Occipital lobe (tissue), 1 donor: ENCODE measurements at regions not wholly inside any gene's neighbourhood (a gene's known extent, or its start where the extent isn't known, plus 50 kb on each side); places are given as distances from the start of the nearest gene placed in this dataset.

ENCODE experiments used
- DNase-seq: peaks from one replicate; lab custom pipeline; 2025; lab: John Stamatoyannopoulos, UW

DNA sequence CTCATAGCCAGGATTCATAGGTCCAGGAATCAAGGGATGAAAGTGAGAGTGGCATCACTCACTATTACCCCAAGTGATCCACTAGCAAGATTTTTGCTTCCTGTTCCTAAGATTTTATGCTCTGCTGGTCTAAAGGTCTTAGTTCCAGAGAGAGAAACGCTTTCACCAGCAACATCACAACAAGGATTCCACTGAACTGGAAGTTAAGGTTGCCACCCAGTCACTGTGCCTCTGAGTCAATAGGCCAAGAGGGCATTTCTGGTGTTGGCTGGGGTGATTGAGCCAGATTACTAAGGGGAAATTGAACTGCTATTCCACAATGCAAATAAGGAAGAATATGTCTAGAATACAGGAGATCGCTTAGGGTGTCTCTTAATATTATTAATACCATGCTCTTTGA lies 142.5 kb upstream of the ARID2 start:
- DNase-seq: no peak

DNA sequence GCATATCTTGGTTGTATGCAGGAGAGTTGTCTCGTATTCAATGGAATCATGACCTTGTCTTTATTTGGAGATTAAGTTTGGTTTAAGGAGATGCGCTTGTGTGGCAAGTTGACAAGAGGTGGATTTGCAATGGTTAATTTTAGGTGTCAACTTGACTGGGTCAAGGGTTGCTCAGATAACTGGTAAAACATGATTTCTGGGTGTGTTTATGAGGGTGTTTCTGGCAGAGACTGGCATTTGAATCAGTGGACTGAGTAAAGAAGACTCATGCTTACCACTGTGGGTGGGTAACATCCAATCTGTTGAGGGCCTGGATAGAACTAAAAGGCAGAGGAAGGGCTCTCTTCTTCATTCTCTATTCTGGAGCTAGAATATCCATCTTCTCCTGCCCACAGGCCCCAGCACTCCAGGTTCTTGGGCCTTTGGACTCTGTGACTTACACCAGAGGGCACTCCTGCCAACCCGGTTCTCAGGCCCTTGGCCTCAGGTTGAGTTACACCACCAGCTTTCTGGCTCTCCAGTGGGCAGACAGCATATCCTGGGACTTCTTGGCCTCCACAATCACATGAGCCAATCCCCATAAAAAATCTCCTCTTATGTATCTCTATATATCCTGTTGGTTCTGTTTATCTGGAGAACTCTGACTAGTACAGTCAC lies 141.5 kb upstream of the ARID2 start:
- no peak for DNase-seq

DNA sequence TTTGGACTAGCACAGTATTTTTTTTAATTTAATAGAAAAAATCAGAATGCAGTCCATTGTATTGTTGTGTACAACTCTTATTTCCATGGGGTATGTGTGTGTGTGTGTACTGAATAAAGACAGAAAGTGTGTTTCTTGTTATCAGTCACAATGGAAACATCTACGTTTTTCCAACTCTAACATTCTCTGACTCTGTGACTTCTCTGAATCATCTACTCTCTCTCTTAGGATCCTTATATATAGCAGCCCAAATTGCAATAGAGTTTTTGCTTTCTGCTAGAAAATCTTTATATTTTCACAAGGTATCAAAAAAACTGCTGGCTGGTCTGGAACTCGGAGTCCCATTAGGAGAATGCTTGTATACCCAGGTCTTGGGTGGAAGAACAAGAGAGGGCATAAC lies 138.9 kb upstream of the ARID2 start:
- no peak for DNase-seq

DNA sequence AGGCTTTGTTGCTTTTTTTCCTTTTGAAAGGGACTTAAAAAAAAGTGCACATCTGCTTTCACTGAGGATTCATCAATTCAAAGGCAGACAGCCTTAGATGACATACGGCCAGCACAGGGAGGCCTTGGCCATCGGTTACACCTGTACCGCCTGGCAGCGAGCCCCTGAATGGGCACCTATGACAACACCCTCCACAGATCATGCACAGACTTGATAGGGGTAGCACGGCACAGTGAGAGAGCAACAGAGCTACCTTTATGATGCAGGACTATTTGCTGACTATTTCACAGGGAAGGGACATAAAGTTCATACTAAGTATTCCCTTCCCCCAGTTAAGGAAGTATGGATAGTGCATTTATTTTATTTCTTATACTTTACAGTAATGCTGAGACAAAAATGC lies 137.9 kb upstream of the ARID2 start:
- no peak for DNase-seq

DNA sequence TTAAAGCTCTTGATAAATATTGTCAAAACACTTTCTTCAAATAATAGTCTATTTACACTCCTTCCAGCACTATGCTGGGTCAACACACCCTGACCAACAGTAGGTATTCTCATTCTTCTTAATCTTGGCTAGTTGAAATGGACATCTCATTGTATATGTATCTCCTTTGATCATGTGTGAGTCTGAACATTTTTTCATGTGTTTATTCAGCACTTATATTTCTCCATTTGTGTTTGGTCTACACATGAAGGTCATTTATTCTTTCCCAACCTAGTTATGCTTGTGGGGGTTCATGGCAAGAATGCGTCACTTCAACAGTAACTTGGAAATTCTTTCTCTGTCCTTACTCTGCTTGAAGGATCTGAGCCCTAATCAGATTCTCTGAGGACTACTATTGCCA lies 133.1 kb upstream of the ARID2 start:
- no peak for DNase-seq

DNA sequence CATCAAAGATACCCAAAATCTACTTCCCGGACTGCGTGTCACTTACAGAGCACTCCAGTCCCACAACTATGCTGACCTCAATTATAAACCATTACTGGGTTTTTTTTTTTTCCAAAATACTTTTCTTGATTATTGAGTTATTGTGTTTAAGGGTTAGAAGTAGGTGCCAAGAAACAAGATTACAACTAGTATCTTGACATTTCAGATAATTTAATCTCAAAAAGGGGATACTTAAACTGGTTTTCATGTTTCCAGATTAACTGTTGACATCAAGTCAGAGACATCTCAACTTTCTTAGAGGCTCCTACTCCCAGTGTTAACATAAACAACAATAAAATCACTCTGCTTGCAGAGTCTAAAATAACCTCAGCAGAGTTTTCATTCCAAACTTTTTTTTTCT lies 131.2 kb upstream of the ARID2 start:
- no peak for DNase-seq

DNA sequence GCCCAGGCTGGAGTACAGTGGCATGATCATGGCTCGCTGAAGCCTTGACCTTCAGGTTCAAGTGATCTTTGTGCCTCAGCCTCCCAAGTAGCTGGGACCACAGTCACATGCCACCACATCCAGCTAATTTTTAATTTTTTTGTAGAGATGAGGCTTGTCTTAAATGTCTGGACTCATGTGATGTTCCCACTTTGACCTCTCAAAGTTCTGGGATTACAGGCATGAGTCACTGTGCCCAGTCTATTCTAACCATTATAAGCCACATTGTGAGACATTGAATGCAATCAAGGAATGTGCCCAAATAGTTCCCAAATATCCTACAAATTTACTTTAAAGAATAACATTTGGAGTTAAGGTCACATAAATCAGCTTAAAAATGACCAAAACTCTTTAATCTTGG lies 130.7 kb upstream of the ARID2 start:
- DNase-seq: no peak

DNA sequence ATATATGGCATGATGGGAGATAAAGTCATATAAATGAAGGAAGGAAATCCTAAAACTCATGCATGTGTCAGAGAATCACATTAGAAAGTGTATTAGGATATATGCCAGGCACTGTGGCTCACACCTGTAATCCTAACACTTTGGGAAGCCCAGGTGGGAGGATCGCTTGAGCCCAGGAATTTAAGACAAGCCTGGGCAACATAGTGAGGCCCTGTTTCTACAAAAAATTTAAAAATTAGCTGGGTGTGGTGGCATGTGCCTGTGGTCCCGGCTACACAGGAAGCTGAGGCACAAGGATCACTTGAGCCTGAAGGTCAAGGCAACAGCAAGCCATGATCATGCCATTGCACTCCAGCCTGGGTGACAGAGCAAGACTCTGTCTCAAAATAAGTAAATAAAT lies 130.3 kb upstream of the ARID2 start:
- no peak for DNase-seq

DNA sequence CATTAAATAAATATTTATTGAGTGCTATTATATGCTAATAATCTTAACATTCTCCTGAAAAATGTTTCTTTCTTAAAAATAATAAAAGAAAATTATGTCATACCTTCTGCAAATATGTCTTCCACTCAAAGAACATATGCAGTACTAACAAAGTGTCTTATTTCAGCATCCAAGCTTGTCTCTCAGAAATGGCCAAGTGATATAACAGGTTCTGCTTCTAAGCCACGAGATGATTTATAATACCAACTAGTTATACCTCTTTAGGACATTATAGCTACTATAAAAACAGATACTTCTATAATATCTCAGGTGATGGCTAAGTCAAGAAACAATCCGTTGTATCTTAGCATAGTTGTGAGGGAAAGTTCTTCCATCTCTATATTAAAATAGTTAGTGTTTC lies 128.1 kb upstream of the ARID2 start:
- DNase-seq: no peak

DNA sequence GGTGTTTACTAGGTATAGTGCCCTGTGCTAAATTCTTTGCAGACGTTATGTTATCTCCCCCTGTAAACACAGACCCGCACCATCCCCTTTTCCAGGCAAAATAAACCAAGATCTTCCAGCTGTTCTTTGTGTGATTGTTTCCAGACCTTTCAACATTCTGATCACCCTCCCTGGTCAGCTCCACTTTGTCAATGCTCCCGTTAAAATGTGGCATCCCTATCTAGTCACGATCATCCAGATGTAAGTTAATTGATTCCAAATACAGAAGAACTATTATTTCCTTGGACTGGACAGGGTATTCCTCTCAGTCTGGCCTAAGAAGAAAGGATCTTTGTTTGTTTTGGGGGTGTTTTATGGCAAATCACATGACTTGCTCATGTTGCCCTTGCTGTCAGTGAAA lies 127.6 kb upstream of the ARID2 start:
- DNase-seq: no peak

DNA sequence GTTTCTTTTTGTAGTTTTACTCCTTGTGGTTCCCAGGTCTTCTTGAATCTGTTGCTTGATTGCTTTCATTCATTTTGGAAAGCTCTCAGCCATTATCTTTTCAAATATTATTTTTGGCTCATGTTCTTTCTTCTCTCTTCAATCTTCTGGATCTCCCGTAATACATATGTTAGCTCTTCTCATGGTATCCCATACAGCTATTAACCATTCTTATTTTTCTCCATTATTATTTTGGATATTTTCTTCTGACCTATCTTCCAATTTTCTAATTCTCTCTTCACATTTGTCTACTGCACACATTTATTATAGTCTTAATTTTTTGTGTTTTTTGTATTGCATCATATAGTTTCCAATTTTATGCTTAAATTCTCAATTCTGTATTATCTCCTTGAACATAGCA lies 123.9 kb upstream of the ARID2 start:
- DNase-seq: no peak

DNA sequence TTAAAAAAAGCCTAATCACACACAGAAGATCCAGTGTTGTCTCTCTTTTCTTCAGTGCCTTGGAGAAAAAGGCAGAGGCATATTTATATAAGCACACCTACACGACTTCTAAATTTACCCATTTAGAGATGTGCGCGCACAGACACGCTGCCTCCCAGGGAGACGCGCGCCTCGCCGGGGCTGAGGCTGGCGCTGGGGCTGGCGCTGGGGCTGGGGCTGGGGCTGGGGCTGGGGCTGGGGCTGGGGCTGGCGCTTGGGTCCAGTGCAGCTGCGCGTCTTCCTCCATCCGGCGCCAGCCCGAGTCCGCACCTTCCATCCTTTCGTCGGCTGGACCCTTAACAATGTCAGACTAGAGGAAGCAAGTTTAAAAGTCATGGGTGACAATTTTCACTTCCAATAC lies 118.4 kb upstream of the ARID2 start:
- peak; percentile 28 for DNase-seq

DNA sequence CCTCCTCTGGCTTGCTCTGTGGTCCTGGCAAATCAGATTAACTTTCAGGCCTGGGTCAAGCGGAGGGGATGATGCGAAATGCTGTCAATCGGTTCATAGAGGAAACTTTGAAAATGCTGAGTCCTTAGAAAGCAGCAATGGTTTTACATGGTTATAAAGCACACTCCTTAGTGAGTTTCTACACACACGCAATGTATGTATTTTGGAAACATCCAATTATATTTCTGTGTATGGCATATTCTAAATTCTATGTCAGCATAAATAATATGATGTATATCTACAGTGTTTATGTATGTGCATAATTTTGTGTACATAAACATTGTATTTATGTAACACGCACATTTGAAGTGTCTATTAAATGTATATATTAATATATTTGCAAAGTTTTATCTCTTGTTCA lies 118.0 kb upstream of the ARID2 start:
- no peak for DNase-seq

DNA sequence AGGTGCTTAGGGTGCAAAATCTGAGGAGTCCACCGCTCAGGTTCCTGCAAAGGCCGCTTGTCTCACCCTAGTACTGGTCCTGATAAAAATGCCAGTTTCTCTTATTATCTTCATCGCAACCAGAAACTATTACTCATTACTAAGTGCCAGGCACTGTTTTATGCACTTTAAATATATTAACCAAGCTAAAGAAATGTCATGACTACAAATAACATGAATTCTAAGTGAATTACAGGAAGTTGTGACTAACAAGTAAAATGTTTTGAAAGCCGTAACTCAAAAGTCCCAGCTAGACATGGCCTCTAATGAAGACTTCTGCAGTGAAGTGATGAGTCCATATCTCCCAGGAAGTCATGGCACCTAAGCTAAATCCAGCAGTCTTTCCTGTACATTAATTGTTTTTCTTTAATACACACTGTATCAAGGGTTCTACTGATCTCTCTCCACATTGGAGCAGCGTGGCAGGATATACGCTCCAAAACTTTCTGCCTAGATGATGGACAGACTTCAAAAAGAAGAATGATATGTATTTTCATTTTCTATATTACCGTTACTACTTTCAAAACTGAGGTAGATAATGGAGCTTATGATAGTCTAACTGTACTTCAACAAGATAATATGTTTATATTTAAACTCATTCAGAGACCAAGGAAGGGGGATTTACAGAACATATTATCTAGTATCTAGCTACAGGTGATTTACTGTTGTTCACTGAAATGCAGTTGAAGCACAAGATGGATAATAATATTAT lies 117.3 kb upstream of the ARID2 start:
- no peak for DNase-seq

DNA sequence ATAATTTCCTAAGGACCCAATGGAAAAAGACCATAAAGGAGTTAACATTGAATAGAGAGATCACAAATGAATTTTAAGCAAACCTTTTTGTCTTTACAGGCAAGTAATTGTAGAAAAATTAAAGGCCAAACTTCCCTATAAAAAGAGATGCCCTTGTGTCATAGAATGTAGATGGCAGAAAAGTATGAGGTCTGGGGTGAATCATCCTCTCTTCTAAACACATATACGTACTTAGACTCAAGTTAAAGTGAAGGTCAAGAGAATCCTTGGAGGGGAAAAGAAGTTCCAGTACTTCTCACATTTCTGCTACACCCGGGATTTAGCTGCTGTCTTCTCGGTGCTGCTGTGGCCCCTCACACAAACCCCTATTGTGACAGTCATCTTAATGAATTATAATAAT lies 116.2 kb upstream of the ARID2 start:
- DNase-seq: no peak

DNA sequence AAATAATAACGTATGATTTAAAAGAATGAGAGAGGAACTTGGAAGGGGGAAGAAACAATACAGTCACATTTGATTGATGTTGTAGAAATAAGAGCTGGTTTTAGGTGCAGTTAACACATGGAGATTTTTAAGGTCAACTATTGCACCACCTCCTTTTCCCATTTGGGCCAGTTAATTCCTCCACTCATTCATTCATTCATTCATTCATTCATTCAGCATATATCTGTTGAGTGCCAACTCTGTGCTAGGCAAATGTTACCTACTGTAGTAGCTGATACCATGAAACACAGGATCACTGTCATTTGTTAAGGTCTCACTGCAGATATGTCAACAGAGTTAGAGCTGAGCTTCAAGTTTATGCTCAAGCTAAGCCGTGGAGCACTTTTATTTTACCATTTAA lies 115.7 kb upstream of the ARID2 start:
- DNase-seq: no peak

DNA sequence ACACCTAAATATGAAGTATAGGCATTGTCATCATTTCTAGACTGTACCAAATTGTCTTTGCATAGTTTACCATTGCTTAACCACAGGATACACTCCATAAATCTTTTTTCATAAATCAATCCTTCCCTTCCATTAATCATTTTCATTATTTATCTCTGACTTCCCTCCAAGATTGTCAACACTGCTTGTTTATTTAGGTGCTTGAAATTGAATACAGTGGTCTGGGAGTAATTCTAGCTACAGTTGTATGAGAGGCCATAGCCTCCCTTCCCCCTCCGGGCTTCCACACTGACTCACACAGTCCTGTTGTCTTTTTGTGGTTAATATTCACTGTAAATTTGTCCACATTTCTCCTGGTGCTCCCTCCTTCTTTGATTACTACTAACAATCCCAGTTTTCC lies 114.2 kb upstream of the ARID2 start:
- no peak for DNase-seq

DNA sequence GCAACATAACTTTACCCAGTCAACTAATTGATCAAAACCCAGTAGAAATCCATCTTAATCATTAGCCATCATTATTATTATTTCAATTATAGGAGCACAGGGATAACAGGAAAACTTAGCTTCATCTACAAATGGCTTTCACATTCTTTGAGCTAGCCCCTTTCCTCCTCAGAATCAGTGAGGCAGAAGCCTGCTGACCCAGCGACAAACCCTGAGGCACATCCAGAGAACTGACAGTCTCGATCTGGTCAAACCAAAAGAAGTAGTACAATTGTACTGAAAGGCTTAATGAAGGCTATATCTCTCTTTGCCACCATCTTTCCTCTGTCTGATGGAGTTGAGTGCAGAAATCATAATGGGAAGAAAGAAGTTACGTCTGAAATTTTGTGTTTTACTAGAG lies 109.8 kb upstream of the ARID2 start:
- DNase-seq: no peak

DNA sequence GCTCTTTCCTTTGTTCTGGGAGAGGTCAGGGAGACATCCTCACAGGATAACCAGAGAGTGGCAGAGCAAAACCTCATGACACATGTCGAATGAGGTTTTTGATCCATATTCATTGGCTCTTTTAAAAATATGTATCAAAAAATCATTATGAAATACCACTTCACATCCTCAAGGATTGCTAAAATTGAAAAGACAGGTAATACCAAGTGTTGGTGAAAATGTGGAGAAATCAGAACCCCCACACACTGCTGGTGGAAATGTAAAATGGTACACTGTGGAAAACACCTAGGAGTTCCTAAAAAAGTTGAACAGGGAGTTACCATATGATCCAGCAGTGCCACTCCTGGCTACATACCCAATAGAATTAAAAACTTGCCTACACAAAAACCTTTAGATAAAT lies 107.8 kb upstream of the ARID2 start:
- DNase-seq: no peak

DNA sequence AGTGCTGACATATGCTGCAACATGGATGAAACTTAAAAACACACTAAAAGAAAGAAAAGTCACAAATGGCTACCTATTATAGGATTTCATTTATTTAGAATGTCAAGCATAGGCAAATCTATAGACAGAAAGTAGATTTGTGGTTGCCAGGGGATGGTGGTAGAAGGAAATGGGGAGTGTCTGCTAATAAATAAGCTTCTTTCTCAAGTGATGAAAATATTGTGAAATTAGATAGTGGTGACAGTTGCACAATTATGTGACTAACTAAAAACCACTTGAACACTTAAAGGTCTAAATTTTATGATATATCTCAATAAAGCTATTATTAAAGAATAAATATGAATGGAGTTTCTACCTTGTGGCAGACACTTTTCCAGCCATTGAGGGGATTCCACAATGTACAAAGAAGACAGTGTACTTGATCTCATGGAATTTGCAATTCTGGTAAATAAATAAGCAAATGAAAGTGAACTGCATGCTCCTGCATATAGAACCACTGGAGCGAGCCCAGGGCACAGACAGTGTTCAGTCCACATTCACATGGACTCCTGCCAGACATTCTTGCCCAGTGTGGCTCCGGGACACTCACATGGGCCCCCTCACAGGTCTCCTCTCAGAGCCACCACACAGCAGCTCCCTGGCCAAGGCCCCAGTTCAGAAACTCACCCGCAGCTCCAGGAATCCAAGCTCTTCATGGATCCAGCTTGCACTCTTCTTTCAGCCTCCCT lies 107.1 kb upstream of the ARID2 start:
- DNase-seq: no peak

DNA sequence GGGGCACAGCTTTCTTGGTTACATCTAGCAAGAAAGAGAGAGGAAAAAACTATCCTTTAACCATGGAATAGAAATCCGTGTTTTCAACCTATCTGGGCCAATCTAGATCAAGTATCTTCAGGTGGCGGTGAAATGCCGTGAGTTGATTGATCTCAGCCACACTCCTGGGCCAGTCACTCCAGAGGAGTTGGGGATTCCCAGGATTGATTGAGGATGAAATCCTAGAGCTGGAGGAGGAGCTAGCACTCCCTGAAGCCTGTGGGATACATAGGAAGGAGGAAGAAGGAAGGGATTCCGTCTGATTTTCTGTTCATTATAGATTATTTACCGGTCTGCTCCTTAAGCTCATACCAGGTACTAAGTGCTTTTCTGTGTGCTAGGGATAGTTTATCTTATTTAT lies 106.3 kb upstream of the ARID2 start:
- DNase-seq: no peak

DNA sequence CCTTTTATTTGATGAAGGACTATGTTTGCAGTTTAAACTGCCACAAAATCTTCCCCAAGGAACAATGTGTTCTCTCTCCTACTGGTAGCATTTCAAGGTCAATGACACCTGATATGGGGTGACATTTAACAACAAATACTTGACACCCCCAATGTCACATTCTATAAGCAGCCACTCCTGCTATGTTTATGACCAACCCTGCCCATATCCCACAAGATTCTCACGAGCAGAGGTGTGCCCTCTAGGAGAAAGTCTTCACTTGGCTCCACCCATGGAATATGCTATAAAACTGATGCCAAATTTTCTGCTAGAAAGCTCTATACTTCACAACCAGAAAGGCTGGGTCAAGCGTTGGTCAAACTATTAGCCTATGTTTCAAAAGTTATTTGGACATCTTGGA lies 105.6 kb upstream of the ARID2 start:
- no peak for DNase-seq

DNA sequence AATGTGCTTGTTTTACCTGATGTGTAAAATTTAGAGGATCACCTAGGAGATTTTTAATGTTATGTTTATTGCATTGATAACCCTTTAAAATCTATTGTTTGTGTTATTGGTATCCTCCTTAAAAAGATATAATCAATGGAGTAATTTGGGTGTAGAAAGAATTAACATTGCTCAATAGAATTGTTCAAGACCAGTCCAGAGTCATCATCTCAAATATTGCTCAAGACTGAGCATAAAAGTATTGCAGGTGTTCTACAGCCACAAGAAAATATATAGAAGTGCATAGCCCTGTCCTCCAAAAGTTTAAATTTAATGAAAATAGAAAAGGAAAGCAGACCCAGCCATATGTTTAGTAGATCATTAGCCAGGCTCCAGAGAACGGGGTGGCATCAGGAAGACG lies 102.5 kb upstream of the ARID2 start:
- DNase-seq: no peak
